Loucy (cell line): ENCODE measurements at regions not wholly inside any gene's neighbourhood (a gene's known extent, or its start where the extent isn't known, plus 50 kb on each side); places are given as distances from the start of the nearest gene placed in this dataset.
"Not testable (repeated sequence)": the region's sequence is repeated elsewhere in the genome, so short reads cannot be mapped to it uniquely, and the experiment has no call there.

Experiments used
- H2AFZ ChIP-seq: fragments of 200-600 bp; sonication (generic); 2 replicates; pipeline ENCODE4 v1.6.0; 2016; ENCODE audit warnings: antibody characterized with exemption, mild to moderate bottlenecking, low read length, moderate library complexity
- H3F3A ChIP-seq: fragments of 200-600 bp; 2 replicates; pipeline ENCODE4 v1.6.0; 2016; ENCODE audit warnings: antibody characterized with exemption, low read depth, mild to moderate bottlenecking
- H3K27me3 ChIP-seq: fragments of 200-600 bp; sonication (generic); 2 replicates; pipeline ENCODE4 v1.6.1; 2014; ENCODE audit warnings: low read length, mild to moderate bottlenecking; ENCODE audit not compliant: insufficient read depth, poor library complexity, severe bottlenecking
- H3K36me3 ChIP-seq: fragments of 200-600 bp; sonication (generic); 2 replicates; pipeline ENCODE4 v1.6.1; 2016; ENCODE audit warnings: low read length; ENCODE audit not compliant: insufficient read depth
- H3K4me1 ChIP-seq: fragments of 200-600 bp; sonication (generic); 2 replicates; pipeline ENCODE4 v1.5.1; 2014; ENCODE audit warnings: low read length, mild to moderate bottlenecking; ENCODE audit not compliant: insufficient read depth, poor library complexity, severe bottlenecking
- H3K4me2 ChIP-seq: fragments of 200-600 bp; sonication (generic); 2 replicates; pipeline ENCODE4 v1.6.0; 2014; ENCODE audit warnings: antibody characterized with exemption, low read length, low read depth, mild to moderate bottlenecking; ENCODE audit not compliant: poor library complexity, severe bottlenecking
- H3K4me3 ChIP-seq: fragments of 200-600 bp; sonication (generic); 2 replicates; pipeline ENCODE4 v1.5.1; 2014; ENCODE audit warnings: low read length, mild to moderate bottlenecking, mixed read lengths; ENCODE audit not compliant: poor library complexity, severe bottlenecking
- H3K79me2 ChIP-seq: fragments of 200-600 bp; sonication (generic); 2 replicates; pipeline ENCODE4 v1.6.1; 2014; ENCODE audit warnings: low read length; ENCODE audit not compliant: insufficient read depth
- H3K9ac ChIP-seq: fragments of 200-600 bp; sonication (generic); 2 replicates; pipeline ENCODE4 v1.6.0; 2014; ENCODE audit warnings: mild to moderate bottlenecking, low read depth, low read length, moderate library complexity; ENCODE audit not compliant: poor library complexity, severe bottlenecking
- H3K9me2 ChIP-seq: fragments of 200-600 bp; sonication (generic); replicated peaks from 2 replicates; pipeline ENCODE4 v1.6.1; 2016; ENCODE audit warnings: low read depth, low read length, mixed read lengths
- H3K9me3 ChIP-seq: fragments of 200-600 bp; sonication (generic); 2 replicates; pipeline ENCODE4 v1.6.1; 2014; ENCODE audit warnings: mild to moderate bottlenecking, antibody characterized with exemption, low read length, low read depth; ENCODE audit not compliant: insufficient read depth
- H4K20me1 ChIP-seq: fragments of 200-600 bp; sonication (generic); 2 replicates; pipeline ENCODE4 v1.6.0; 2014; ENCODE audit warnings: antibody characterized with exemption, low read length, mild to moderate bottlenecking; ENCODE audit not compliant: insufficient read depth, poor library complexity, severe bottlenecking
- CTCF ChIP-seq: fragments of 200-600 bp; sonication (generic); conservative IDR thresholded peaks from 2 replicates; pipeline ENCODE4 v1.5.1; 2014; ENCODE audit warnings: mild to moderate bottlenecking, antibody characterized with exemption, low read length
- EZH2phosphoT487 ChIP-seq: fragments of 200-600 bp; IDR thresholded peaks from 2 replicates; pipeline ENCODE4 v1.6.1; 2018; ENCODE audit warnings: antibody characterized with exemption, mild to moderate bottlenecking, moderate library complexity, borderline replicate concordance

DNA sequence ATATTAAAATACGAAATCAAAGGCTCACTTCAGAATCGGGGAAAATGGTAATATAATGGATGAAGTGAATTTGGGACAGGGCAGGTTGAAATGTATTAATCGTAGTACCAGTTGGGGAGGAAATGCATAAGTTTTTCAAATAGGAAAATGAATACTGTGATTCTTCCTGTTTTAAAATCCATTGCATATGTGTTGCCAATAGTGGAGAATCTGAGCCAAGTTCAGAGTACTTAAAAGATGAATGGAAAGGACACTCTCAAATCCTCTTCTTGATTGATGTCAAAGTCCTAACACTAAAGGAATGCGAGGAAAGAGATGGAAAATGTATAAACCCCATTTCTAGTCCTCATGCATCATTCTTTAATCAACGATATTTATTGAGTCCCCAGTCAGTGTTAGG lies 160.9 kb upstream of the CCNG1 start:
- no peak overlapping the region for H3K4me3 ChIP-seq

DNA sequence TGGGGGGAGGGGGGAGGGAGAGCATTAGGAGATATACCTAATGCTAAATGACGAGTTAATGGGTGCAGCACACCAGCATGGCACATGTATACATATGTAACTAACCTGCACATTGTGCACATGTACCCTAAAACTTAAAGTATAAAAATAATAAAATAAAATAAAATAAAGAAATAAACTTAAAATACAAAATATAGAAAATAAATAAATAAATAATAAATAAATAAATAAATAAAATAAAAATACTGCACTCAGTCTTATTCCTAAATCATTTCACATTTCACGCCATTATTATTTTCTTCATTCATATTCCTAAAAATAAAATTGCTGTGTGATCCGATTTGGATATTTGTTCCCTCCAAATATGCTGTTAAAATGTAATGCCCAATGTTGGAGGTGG lies 156.5 kb upstream of the CCNG1 start:
- H3K9ac ChIP-seq: not testable (repeated sequence)

More for the DNA sequence above, 160.9 kb upstream of the CCNG1 start:
- no peaks in the 10 kb centered on the region for H3K36me3 ChIP-seq
- H3K9ac ChIP-seq: no peak overlapping the region
- H4K20me1 ChIP-seq: no peaks in the 10 kb centered on the region
- no peaks in the 10 kb centered on the region for H3K79me2 ChIP-seq
- no peak overlapping the region for H3K4me2 ChIP-seq
- H3K9me3 ChIP-seq: no peaks in the 10 kb centered on the region
- TF ChIP-seq CTCF (no peak), EZH2phosphoT487 (no peak)
- H2AFZ ChIP-seq: no peak overlapping the region
- no peaks in the 10 kb centered on the region for H3K4me1 ChIP-seq
- no peaks in the 10 kb centered on the region for H3K27me3 ChIP-seq
- H3K9me2 ChIP-seq: no peaks in the 10 kb centered on the region
- H3F3A ChIP-seq: no peaks in the 10 kb centered on the region

GRCh38 chr5:163281512-163281911 lies 155.9 kb upstream of the CCNG1 start:
- H3K79me2 ChIP-seq: no peaks in the 10 kb centered on the region
- no peaks in the 10 kb centered on the region for H3K27me3 ChIP-seq
- H4K20me1 ChIP-seq: no peaks in the 10 kb centered on the region
- no peaks in the 10 kb centered on the region for H3K36me3 ChIP-seq
- no peak overlapping the region for H2AFZ ChIP-seq
- no peak overlapping the region for H3K9ac ChIP-seq
- no peaks in the 10 kb centered on the region for H3F3A ChIP-seq
- H3K4me3 ChIP-seq: no peak overlapping the region
- TF ChIP-seq CTCF: no peak
- no peak overlapping the region for H3K4me2 ChIP-seq
- H3K4me1 ChIP-seq: no peaks in the 10 kb centered on the region
- no peaks in the 10 kb centered on the region for H3K9me3 ChIP-seq
- no peaks in the 10 kb centered on the region for H3K9me2 ChIP-seq

More for the DNA sequence above, 156.5 kb upstream of the CCNG1 start:
- H3K9me2 ChIP-seq, H2AFZ ChIP-seq, H3K4me1 ChIP-seq, H3F3A ChIP-seq, H4K20me1 ChIP-seq, H3K79me2 ChIP-seq, H3K36me3 ChIP-seq, H3K9me3 ChIP-seq, H3K27me3 ChIP-seq, H3K4me3 ChIP-seq, H3K4me2 ChIP-seq: not testable (repeated sequence)

DNA sequence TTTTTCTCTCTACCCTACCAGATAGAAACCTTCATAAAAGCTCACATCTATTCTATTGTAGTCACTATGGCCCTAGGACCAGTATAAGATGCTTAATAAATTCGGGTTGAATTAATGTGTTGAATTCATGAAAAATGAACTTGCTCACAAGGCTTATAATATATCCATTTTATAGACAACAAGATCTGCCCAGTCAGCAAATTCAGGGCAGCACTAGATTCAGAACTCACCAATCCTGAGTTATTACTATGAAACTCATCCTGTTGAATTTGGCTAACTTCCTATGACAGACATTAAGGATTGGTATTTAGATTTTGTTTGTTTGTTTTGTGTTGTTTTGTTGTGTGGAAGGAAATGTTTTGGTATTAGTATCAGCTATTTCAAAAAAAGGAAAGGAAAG lies 143.6 kb upstream of the CCNG1 start:
- Histone ChIP-seq H3K9ac (no peak overlapping the region), H3K36me3 (no peaks in the 10 kb centered on the region), H4K20me1 (no peaks in the 10 kb centered on the region), H3K27me3 (no peaks in the 10 kb centered on the region), H3K79me2 (no peaks in the 10 kb centered on the region), H2AFZ (no peak overlapping the region), H3K9me2 (no peaks in the 10 kb centered on the region), H3K9me3 (no peaks in the 10 kb centered on the region), H3K4me1 (no peaks in the 10 kb centered on the region), H3K4me2 (no peak overlapping the region), H3K4me3 (no peak overlapping the region), H3F3A (no peaks in the 10 kb centered on the region)
- TF ChIP-seq CTCF (no peak), EZH2phosphoT487 (no peak)
